ENCODE measurements at regions not wholly inside any gene's neighbourhood (a gene's known extent, or its start where the extent isn't known, plus 50 kb on each side); places are given as distances from the start of the nearest gene placed in this dataset.
"Not testable (repeated sequence)": the region's sequence is repeated elsewhere in the genome, so short reads cannot be mapped to it uniquely, and the experiment has no call there.

DNA sequence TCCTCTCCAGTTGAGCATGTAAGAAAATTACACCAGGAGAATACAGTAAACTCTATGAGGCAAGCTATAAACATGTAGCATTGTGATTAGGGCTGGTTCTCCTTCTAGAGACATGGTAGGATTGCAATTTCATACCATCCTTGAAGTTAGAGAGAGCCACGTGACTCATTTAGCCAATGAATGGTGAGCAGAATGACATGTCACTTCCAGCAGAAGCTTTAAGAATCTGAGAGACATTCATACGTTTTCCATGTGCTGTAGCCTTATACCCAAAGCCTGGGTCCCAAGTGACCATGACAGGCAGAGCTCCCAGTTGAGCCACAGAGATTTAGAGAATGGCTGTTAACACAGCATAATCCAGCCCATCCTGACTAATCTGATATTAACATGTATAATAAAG, 68.0 kb upstream of the TP53BP2 start:
- not testable (repeated sequence) for H3K14ac ChIP-seq (ENCODE audit: low read length)

DNA sequence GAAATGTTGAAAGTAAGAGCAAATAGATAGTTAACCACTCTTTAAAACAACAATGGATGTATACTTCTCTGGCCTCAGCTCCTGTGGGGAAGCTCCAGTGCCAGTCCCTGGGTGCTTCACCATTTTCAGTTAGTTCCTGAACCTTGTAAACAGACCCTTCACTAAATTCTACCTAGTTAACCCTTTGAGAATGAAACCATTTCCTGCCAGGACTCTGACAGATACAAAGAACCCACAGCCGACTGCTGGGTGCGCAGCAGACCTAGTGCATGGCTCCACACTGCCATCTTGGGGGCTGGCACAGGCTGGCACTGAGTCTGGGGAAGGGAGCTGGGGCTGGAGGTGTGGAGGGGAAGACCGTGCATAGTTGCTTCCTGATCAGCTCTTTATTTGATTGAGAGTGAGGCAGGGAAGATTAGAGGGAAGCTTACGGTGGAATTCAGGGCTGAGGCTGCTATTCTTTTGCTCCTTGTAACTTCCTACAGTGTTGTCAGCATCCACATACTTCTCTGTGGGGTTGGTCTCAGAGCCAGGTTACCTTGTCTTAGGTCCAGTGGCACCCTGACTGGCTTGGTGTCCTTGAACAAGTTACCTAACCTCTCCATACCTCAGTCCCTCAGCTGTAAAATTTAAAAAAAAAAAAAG, 62.3 kb upstream of the TP53BP2 start:
- not testable (repeated sequence) for H3K27me3 ChIP-seq (ENCODE audit: control insufficient read depth in 3 of 3, insufficient read depth in 3 of 3, low read depth in 1 of 3, low read length in 3 of 3)

More for the DNA sequence above, 68.0 kb upstream of the TP53BP2 start:
- not testable (repeated sequence) for H3K4me3 ChIP-seq (ENCODE audit: low read length in 2 of 2); H3K9ac ChIP-seq (ENCODE audit: low read depth, low read length, poor library complexity); H2BK15ac ChIP-seq (ENCODE audit: low read length); H3K23ac ChIP-seq (ENCODE audit: low read depth, low read length, poor library complexity); H3K4me1 ChIP-seq (ENCODE audit: control insufficient read depth in 2 of 2, insufficient read depth in 1 of 2, low read depth in 1 of 2, low read length in 2 of 2); H4K8ac ChIP-seq (ENCODE audit: low read depth, low read length); H2AFZ ChIP-seq (ENCODE audit: low read length); H4K91ac ChIP-seq (ENCODE audit: low read depth, low read length, poor library complexity); H3K27ac ChIP-seq (replicated peaks; ENCODE audit: low read length); H3K18ac ChIP-seq (ENCODE audit: low read length); H3K9me3 ChIP-seq (replicated peaks in 1 of 2; ENCODE audit: control insufficient read depth in 2 of 2, insufficient read depth in 1 of 2, low read depth in 1 of 2, low read length in 2 of 2); H2AK5ac ChIP-seq (ENCODE audit: low read depth, low read length); H3K4me2 ChIP-seq (ENCODE audit: insufficient read depth, low read length, poor library complexity, severe bottlenecking); H3K79me1 ChIP-seq (ENCODE audit: low read depth, low read length); H3K4ac ChIP-seq (ENCODE audit: low read length); H2BK120ac ChIP-seq (ENCODE audit: low read depth, low read length); H3K36me3 ChIP-seq (replicated peaks in 1 of 2; ENCODE audit: control insufficient read depth in 2 of 2, insufficient read depth in 2 of 2, low read length in 2 of 2); H2BK5ac ChIP-seq (ENCODE audit: low read length); H2BK12ac ChIP-seq (ENCODE audit: low read length); DNase-seq (ENCODE audit: low spot score); H3K27me3 ChIP-seq (ENCODE audit: control insufficient read depth in 3 of 3, insufficient read depth in 3 of 3, low read depth in 1 of 3, low read length in 3 of 3)
- no CpG with 5 or more reads among the region's 2 CpGs for WGBS, 2 donors (ENCODE audit: extremely low coverage in 2 of 2, insufficient read length in 2 of 2, insufficient replicate concordance in 1 of 2)

DNA sequence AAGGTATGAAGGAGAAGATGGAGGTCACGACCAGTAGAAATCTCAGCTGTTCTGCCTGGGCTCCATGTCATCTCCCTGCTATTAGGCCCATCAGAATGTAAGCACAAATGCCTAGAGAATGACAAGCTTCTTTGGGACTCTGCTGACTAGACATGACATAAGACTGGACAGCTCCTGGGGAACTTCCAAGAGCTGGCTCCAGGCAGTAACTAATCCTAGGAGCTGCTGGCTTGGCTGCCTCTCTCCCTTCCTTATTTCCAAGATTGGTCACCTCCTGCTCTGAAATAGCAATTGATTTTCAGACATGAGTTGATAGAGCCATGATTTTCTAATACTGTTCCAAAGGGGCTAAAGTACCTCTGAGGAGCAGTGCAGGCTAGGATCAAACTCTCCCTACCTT, 57.5 kb upstream of the TP53BP2 start:
- not testable (repeated sequence) for H2AFZ ChIP-seq (ENCODE audit: low read length); H3K36me3 ChIP-seq (replicated peaks in 1 of 2; ENCODE audit: control insufficient read depth in 2 of 2, insufficient read depth in 2 of 2, low read length in 2 of 2); H2BK5ac ChIP-seq (ENCODE audit: low read length); H3K9me3 ChIP-seq (replicated peaks in 1 of 2; ENCODE audit: control insufficient read depth in 2 of 2, insufficient read depth in 1 of 2, low read depth in 1 of 2, low read length in 2 of 2); H3K27ac ChIP-seq (replicated peaks; ENCODE audit: low read length); H3K4me2 ChIP-seq (ENCODE audit: insufficient read depth, low read length, poor library complexity, severe bottlenecking); H2BK120ac ChIP-seq (ENCODE audit: low read depth, low read length); H3K4me3 ChIP-seq (ENCODE audit: low read length in 2 of 2); H3K14ac ChIP-seq (ENCODE audit: low read length); H4K8ac ChIP-seq (ENCODE audit: low read depth, low read length); H2BK15ac ChIP-seq (ENCODE audit: low read length); H3K9ac ChIP-seq (ENCODE audit: low read depth, low read length, poor library complexity); H3K4ac ChIP-seq (ENCODE audit: low read length); H3K4me1 ChIP-seq (ENCODE audit: control insufficient read depth in 2 of 2, insufficient read depth in 1 of 2, low read depth in 1 of 2, low read length in 2 of 2); H3K23ac ChIP-seq (ENCODE audit: low read depth, low read length, poor library complexity); H3K79me1 ChIP-seq (ENCODE audit: low read depth, low read length); H2AK5ac ChIP-seq (ENCODE audit: low read depth, low read length); H3K18ac ChIP-seq (ENCODE audit: low read length); H2BK12ac ChIP-seq (ENCODE audit: low read length); H4K91ac ChIP-seq (ENCODE audit: low read depth, low read length, poor library complexity); H3K27me3 ChIP-seq (ENCODE audit: control insufficient read depth in 3 of 3, insufficient read depth in 3 of 3, low read depth in 1 of 3, low read length in 3 of 3); DNase-seq (ENCODE audit: low spot score)
- WGBS, 2 donors (ENCODE audit: extremely low coverage in 2 of 2, insufficient read length in 2 of 2, insufficient replicate concordance in 1 of 2) = no CpG with 5 or more reads among the region's 1 CpG

More for the DNA sequence above, 62.3 kb upstream of the TP53BP2 start:
- H3K9me3 ChIP-seq (replicated peaks in 1 of 2; ENCODE audit: control insufficient read depth in 2 of 2, insufficient read depth in 1 of 2, low read depth in 1 of 2, low read length in 2 of 2); H3K9ac ChIP-seq (ENCODE audit: low read depth, low read length, poor library complexity); H4K8ac ChIP-seq (ENCODE audit: low read depth, low read length); H3K4ac ChIP-seq (ENCODE audit: low read length); H2BK12ac ChIP-seq (ENCODE audit: low read length); H3K79me1 ChIP-seq (ENCODE audit: low read depth, low read length); H2AFZ ChIP-seq (ENCODE audit: low read length); H2BK120ac ChIP-seq (ENCODE audit: low read depth, low read length); H3K27ac ChIP-seq (replicated peaks; ENCODE audit: low read length); DNase-seq (ENCODE audit: low spot score); H2BK15ac ChIP-seq (ENCODE audit: low read length); H3K18ac ChIP-seq (ENCODE audit: low read length); H3K4me3 ChIP-seq (ENCODE audit: low read length in 2 of 2); H2AK5ac ChIP-seq (ENCODE audit: low read depth, low read length); H3K23ac ChIP-seq (ENCODE audit: low read depth, low read length, poor library complexity); H3K4me1 ChIP-seq (ENCODE audit: control insufficient read depth in 2 of 2, insufficient read depth in 1 of 2, low read depth in 1 of 2, low read length in 2 of 2); H3K14ac ChIP-seq (ENCODE audit: low read length); H3K4me2 ChIP-seq (ENCODE audit: insufficient read depth, low read length, poor library complexity, severe bottlenecking); H3K36me3 ChIP-seq (replicated peaks in 1 of 2; ENCODE audit: control insufficient read depth in 2 of 2, insufficient read depth in 2 of 2, low read length in 2 of 2); H4K91ac ChIP-seq (ENCODE audit: low read depth, low read length, poor library complexity); H2BK5ac ChIP-seq (ENCODE audit: low read length): not testable (repeated sequence)
- no CpG with 5 or more reads among the region's 4 CpGs for WGBS, 2 donors (ENCODE audit: extremely low coverage in 2 of 2, insufficient read length in 2 of 2, insufficient replicate concordance in 1 of 2)

DNA sequence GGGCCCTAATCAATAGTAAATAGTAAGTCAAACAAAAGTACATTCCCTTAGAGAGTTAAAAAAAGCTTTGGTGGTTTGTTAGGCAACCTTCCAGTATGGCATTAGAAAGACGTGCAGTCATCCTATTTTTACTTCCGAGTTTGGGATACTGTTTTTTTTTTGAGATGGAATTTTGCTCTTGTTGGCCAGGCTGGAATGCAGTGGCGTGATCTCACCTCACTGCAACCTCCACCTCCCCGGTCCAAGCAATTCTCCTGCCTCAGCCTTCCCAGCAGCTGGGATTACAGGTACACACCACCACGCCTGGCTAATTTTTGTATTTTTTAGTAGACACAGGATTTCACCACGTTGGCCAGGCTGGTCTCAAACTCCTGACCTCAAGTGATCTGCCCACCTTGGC, 54.0 kb upstream of the TP53BP2 start:
- H3K4me2 ChIP-seq (ENCODE audit: insufficient read depth, low read length, poor library complexity, severe bottlenecking); H2BK120ac ChIP-seq (ENCODE audit: low read depth, low read length); H3K9ac ChIP-seq (ENCODE audit: low read depth, low read length, poor library complexity); H2AFZ ChIP-seq (ENCODE audit: low read length); DNase-seq (ENCODE audit: low spot score); H2AK5ac ChIP-seq (ENCODE audit: low read depth, low read length); H2BK12ac ChIP-seq (ENCODE audit: low read length); H2BK5ac ChIP-seq (ENCODE audit: low read length); H3K79me1 ChIP-seq (ENCODE audit: low read depth, low read length); H3K27me3 ChIP-seq (ENCODE audit: control insufficient read depth in 3 of 3, insufficient read depth in 3 of 3, low read depth in 1 of 3, low read length in 3 of 3); H4K8ac ChIP-seq (ENCODE audit: low read depth, low read length); H4K91ac ChIP-seq (ENCODE audit: low read depth, low read length, poor library complexity); H3K4me1 ChIP-seq (ENCODE audit: control insufficient read depth in 2 of 2, insufficient read depth in 1 of 2, low read depth in 1 of 2, low read length in 2 of 2); H2BK15ac ChIP-seq (ENCODE audit: low read length); H3K14ac ChIP-seq (ENCODE audit: low read length); H3K23ac ChIP-seq (ENCODE audit: low read depth, low read length, poor library complexity); H3K18ac ChIP-seq (ENCODE audit: low read length); H3K4ac ChIP-seq (ENCODE audit: low read length); H3K36me3 ChIP-seq (replicated peaks in 1 of 2; ENCODE audit: control insufficient read depth in 2 of 2, insufficient read depth in 2 of 2, low read length in 2 of 2); H3K9me3 ChIP-seq (replicated peaks in 1 of 2; ENCODE audit: control insufficient read depth in 2 of 2, insufficient read depth in 1 of 2, low read depth in 1 of 2, low read length in 2 of 2); H3K4me3 ChIP-seq (ENCODE audit: low read length in 2 of 2); H3K27ac ChIP-seq (replicated peaks; ENCODE audit: low read length): not testable (repeated sequence)
- WGBS, 2 donors (ENCODE audit: extremely low coverage in 2 of 2, insufficient read length in 2 of 2, insufficient replicate concordance in 1 of 2) = no CpG with 5 or more reads among the region's 6 CpGs

All from neuronal stem cell (in vitro differentiated cells).